HEK293T (cell line): ENCODE measurements at regions not wholly inside any gene's neighbourhood (a gene's known extent, or its start where the extent isn't known, plus 50 kb on each side); places are given as distances from the start of the nearest gene placed in this dataset.

ENCODE experiments used
- ARNT ChIP-seq: fragments of 450-650 bp; IDR thresholded peaks from 2 replicates; pipeline ENCODE4 v1.6.1; 2017; ENCODE audit warnings: mild to moderate bottlenecking
- BHLHE40 ChIP-seq: fragments of 450-650 bp; IDR thresholded peaks from 2 replicates; pipeline ENCODE4 v1.6.1; 2016; ENCODE audit warnings: mild to moderate bottlenecking, moderate library complexity, borderline replicate concordance
- ELF4 ChIP-seq: fragments of 450-650 bp; IDR thresholded peaks from 2 replicates; pipeline ENCODE4 v1.6.1; 2017; ENCODE audit warnings: antibody characterized with exemption
- FOXA1 ChIP-seq: fragments of 450-650 bp; IDR thresholded peaks from 2 replicates; pipeline ENCODE4 v1.6.1; 2016; ENCODE audit warnings: mild to moderate bottlenecking
- FOXK2 ChIP-seq: fragments of 450-650 bp; IDR thresholded peaks from 2 replicates; pipeline ENCODE4 v1.6.1; 2016; ENCODE audit warnings: mild to moderate bottlenecking
- FOXM1 ChIP-seq: fragments of 450-650 bp; IDR thresholded peaks from 2 replicates; pipeline ENCODE4 v1.6.1; 2017; ENCODE audit warnings: mild to moderate bottlenecking, borderline replicate concordance
- HDGF ChIP-seq: fragments of 450-650 bp; IDR thresholded peaks from 2 replicates; pipeline ENCODE4 v1.6.1; 2017; ENCODE audit warnings: antibody characterized with exemption, borderline replicate concordance
- L3MBTL2 ChIP-seq: fragments of 450-650 bp; conservative IDR thresholded peaks from 2 replicates; pipeline ENCODE4 v1.6.1; 2016; ENCODE audit warnings: mild to moderate bottlenecking
- LEF1 ChIP-seq: fragments of 450-650 bp; IDR thresholded peaks from 2 replicates; pipeline ENCODE4 v1.6.1; 2017; ENCODE audit warnings: mild to moderate bottlenecking, borderline replicate concordance
- NFRKB ChIP-seq: fragments of 450-650 bp; IDR thresholded peaks from 2 replicates; pipeline ENCODE4 v1.6.1; 2016; ENCODE audit warnings: mild to moderate bottlenecking, moderate library complexity
- SP1 ChIP-seq: fragments of 450-650 bp; IDR thresholded peaks from 2 replicates; pipeline ENCODE4 v1.6.1; 2017
- SUZ12 ChIP-seq: fragments of 450-650 bp; IDR thresholded peaks from 2 replicates; pipeline ENCODE4 v1.6.1; 2016; ENCODE audit warnings: mild to moderate bottlenecking
- ZNF384 ChIP-seq: fragments of 450-650 bp; IDR thresholded peaks from 2 replicates; pipeline ENCODE4 v1.6.1; 2016

- TF ChIP-seq FOXM1 (no peak), SP1 (no peak), ARNT (no peak), L3MBTL2 (no peak), FOXK2 (no peak), ELF4 (no peak), SUZ12 (no peak), LEF1 (no peak), BHLHE40 (no peak), NFRKB (no peak), FOXA1 (no peak), ZNF384 (no peak), HDGF (no peak)
Observed at GRCh38 chr20:18943542-18943941, 130.0 kb downstream of the SCP2D1 start.
